ENCODE measurements at regions not wholly inside any gene's neighbourhood (a gene's known extent, or its start where the extent isn't known, plus 50 kb on each side); places are given as distances from the start of the nearest gene placed in this dataset.

- no peak overlapping the region for H3K9ac ChIP-seq
- no peaks in the 10 kb centered on the region for H3K36me3 ChIP-seq (ENCODE audit: control insufficient read depth, insufficient read depth, low read length)
- H3K27ac ChIP-seq = no peak overlapping the region
- H3K4me1 ChIP-seq = no peaks in the 10 kb centered on the region
- H3K27me3 ChIP-seq (ENCODE audit: control insufficient read depth, insufficient read depth, low read length) = no peaks in the 10 kb centered on the region
- H3K4me3 ChIP-seq (ENCODE audit: low read depth, low read length) = no peak overlapping the region
- H3K9me3 ChIP-seq (ENCODE audit: control insufficient read depth, low read length) = no peaks in the 10 kb centered on the region
- TF ChIP-seq, protein P1, sequence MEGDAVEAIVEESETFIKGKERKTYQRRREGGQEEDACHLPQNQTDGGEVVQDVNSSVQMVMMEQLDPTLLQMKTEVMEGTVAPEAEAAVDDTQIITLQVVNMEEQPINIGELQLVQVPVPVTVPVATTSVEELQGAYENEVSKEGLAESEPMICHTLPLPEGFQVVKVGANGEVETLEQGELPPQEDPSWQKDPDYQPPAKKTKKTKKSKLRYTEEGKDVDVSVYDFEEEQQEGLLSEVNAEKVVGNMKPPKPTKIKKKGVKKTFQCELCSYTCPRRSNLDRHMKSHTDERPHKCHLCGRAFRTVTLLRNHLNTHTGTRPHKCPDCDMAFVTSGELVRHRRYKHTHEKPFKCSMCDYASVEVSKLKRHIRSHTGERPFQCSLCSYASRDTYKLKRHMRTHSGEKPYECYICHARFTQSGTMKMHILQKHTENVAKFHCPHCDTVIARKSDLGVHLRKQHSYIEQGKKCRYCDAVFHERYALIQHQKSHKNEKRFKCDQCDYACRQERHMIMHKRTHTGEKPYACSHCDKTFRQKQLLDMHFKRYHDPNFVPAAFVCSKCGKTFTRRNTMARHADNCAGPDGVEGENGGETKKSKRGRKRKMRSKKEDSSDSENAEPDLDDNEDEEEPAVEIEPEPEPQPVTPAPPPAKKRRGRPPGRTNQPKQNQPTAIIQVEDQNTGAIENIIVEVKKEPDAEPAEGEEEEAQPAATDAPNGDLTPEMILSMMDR (IDR thresholded peaks at IDR 0.05) = no peak
- no peak overlapping the region for H3K4me2 ChIP-seq (ENCODE audit: low read length)
- no peaks in the 10 kb centered on the region for H3K79me2 ChIP-seq
- no peak overlapping the region for H2AFZ ChIP-seq
These were observed 841.5 kb upstream of the FLRT2 start for GRCh38 chr14:84688297-84689025.

DNA sequence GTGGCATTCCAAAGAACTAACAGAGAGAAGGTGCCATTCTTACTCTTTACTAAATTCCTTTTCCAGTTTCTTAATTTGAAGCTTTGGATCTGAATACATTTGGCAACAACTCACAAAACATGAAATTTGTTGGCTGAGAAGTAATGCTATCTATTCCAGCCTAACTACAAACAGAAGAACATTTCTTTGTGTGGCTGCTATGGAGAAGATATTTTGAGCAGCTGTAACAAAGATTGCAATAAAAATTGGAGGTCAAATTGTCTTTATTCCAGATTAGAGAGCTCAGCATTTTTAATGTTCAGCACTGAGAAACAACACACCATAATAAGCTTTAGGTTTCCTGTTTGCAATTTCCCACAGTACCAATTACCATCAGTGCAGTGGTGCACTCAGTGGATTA is 835.8 kb upstream of the FLRT2 start:
- H3K4me1 ChIP-seq = no peaks in the 10 kb centered on the region
- H3K27me3 ChIP-seq (ENCODE audit: control insufficient read depth, insufficient read depth, low read length) = no peaks in the 10 kb centered on the region
- no peaks in the 10 kb centered on the region for H3K9me3 ChIP-seq (ENCODE audit: control insufficient read depth, low read length)
- TF ChIP-seq, protein P1 (IDR thresholded peaks at IDR 0.05) = no peak
- H3K9ac ChIP-seq = no peak overlapping the region
- no peak overlapping the region for H3K4me2 ChIP-seq (ENCODE audit: low read length)
- H3K36me3 ChIP-seq (ENCODE audit: control insufficient read depth, insufficient read depth, low read length) = no peaks in the 10 kb centered on the region
- no peak overlapping the region for H2AFZ ChIP-seq
- H3K79me2 ChIP-seq = no peaks in the 10 kb centered on the region
- no peak overlapping the region for H3K27ac ChIP-seq
- H3K4me3 ChIP-seq (ENCODE audit: low read depth, low read length) = no peak overlapping the region

DNA sequence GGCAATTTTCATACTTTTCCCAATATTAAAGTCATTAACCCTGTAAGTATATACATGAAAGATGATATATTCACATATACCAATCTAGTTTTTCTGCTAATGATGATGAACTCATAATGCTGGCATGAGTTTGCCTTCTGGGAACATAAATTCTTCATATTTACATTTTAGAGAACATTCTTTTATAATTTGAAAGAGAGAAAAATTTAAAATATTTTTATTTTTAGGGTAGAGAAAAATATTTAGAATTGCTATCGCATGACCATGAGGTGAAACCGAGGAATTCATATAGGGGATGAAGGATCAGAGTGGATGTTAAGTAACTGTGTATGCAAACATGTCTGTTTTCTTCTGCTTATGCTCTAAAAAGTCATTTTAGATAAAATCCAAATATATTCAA is 825.3 kb upstream of the FLRT2 start:
- TF ChIP-seq, protein P1 (IDR thresholded peaks at IDR 0.05) = no peak
- H3K36me3 ChIP-seq (ENCODE audit: control insufficient read depth, insufficient read depth, low read length) = no peaks in the 10 kb centered on the region
- H3K4me3 ChIP-seq (ENCODE audit: low read depth, low read length) = no peak overlapping the region
- no peaks in the 10 kb centered on the region for H3K79me2 ChIP-seq
- no peaks in the 10 kb centered on the region for H3K9me3 ChIP-seq (ENCODE audit: control insufficient read depth, low read length)
- no peak overlapping the region for H3K4me2 ChIP-seq (ENCODE audit: low read length)
- H2AFZ ChIP-seq = no peak overlapping the region
- H3K27me3 ChIP-seq (ENCODE audit: control insufficient read depth, insufficient read depth, low read length) = no peaks in the 10 kb centered on the region
- no peak overlapping the region for H3K9ac ChIP-seq
- no peak overlapping the region for H3K27ac ChIP-seq
- no peaks in the 10 kb centered on the region for H3K4me1 ChIP-seq

DNA sequence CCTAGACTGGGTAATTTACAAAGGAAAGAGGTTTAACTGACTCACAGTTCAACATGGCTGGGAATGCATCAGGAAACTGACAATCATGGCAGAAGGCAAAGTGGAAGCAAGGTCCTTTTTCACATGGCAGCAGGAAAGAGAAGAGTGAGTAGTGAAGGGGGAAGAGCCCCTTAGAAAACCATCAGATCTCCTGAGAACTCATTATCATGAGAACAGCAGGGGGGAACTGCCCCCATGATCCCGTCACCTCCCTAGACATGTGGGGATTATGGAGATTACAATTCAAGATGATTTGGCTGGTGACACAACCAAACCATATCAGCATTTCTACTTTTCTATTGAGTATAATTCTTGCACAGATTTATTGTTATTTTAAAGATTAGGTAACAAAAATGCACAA is 822.1 kb upstream of the FLRT2 start:
- Histone ChIP-seq H3K9me3 (ENCODE audit: control insufficient read depth, low read length) (no peaks in the 10 kb centered on the region), H3K27me3 (ENCODE audit: control insufficient read depth, insufficient read depth, low read length) (no peaks in the 10 kb centered on the region), H3K27ac (no peak overlapping the region), H2AFZ (no peak overlapping the region), H3K36me3 (ENCODE audit: control insufficient read depth, insufficient read depth, low read length) (no peaks in the 10 kb centered on the region), H3K4me1 (no peaks in the 10 kb centered on the region), H3K9ac (no peak overlapping the region), H3K79me2 (no peaks in the 10 kb centered on the region), H3K4me3 (ENCODE audit: low read depth, low read length) (no peak overlapping the region), H3K4me2 (ENCODE audit: low read length) (no peak overlapping the region)
- TF ChIP-seq, protein P1 (IDR thresholded peaks at IDR 0.05) = no peak

- H3K9me3 ChIP-seq (ENCODE audit: control insufficient read depth, low read length) = no peaks in the 10 kb centered on the region
- no peak overlapping the region for H3K4me3 ChIP-seq (ENCODE audit: low read depth, low read length)
- no peaks in the 10 kb centered on the region for H3K27me3 ChIP-seq (ENCODE audit: control insufficient read depth, insufficient read depth, low read length)
- H3K4me1 ChIP-seq = no peaks in the 10 kb centered on the region
- H3K79me2 ChIP-seq = no peaks in the 10 kb centered on the region
- H2AFZ ChIP-seq = no peak overlapping the region
- TF ChIP-seq, protein P1 (IDR thresholded peaks at IDR 0.05) = no peak
- no peaks in the 10 kb centered on the region for H3K36me3 ChIP-seq (ENCODE audit: control insufficient read depth, insufficient read depth, low read length)
- no peak overlapping the region for H3K4me2 ChIP-seq (ENCODE audit: low read length)
- H3K9ac ChIP-seq = no peak overlapping the region
- no peak overlapping the region for H3K27ac ChIP-seq
These were observed 821.1 kb upstream of the FLRT2 start for GRCh38 chr14:84708865-84709264.
